Mesendoderm (in vitro differentiated cells): ENCODE measurements at regions not wholly inside any gene's neighbourhood (a gene's known extent, or its start where the extent isn't known, plus 50 kb on each side); places are given as distances from the start of the nearest gene placed in this dataset.
"Not testable (repeated sequence)": the region's sequence is repeated elsewhere in the genome, so short reads cannot be mapped to it uniquely, and the experiment has no call there.

Experiments
- DNase-seq: peaks from one replicate; pipeline ENCODE4 v3.0.0; 2013
- H2AK5ac ChIP-seq: 2 replicates; pipeline ENCODE4 v1.6.1; 2013; ENCODE audit warnings: low read length, inconsistent platforms
- H2BK120ac ChIP-seq: 2 replicates; pipeline ENCODE4 v1.6.1; 2013; ENCODE audit warnings: low read depth, mild to moderate bottlenecking, low read length, moderate library complexity, mixed read lengths
- H2BK15ac ChIP-seq: replicated peaks from 2 replicates; pipeline ENCODE4 v1.6.1; 2013; ENCODE audit warnings: low read depth, mild to moderate bottlenecking, moderate library complexity
- H2BK5ac ChIP-seq: 2 replicates; pipeline ENCODE4 v1.6.1; 2013; ENCODE audit warnings: low read length, inconsistent platforms
- H3K18ac ChIP-seq: 2 replicates; pipeline ENCODE4 v1.6.1; 2013; ENCODE audit warnings: mild to moderate bottlenecking, low read length, mixed read lengths
- H3K23ac ChIP-seq: one replicate; pipeline ENCODE4 v1.6.1; 2013; ENCODE audit warnings: low read length
- H3K27ac ChIP-seq: 2 replicates; pipeline ENCODE4 v1.5.1; 2013; ENCODE audit warnings: low read depth, mild to moderate bottlenecking, inconsistent platforms, low read length, moderate library complexity
- H3K27me3 ChIP-seq: 2 replicates; pipeline ENCODE4 v1.6.1; 2013; ENCODE audit warnings: low read length, control low read depth, mild to moderate bottlenecking, inconsistent platforms; ENCODE audit not compliant: insufficient read depth, poor library complexity
- H3K36me3 ChIP-seq: 2 replicates; pipeline ENCODE4 v1.6.1; 2013; ENCODE audit warnings: low read length, inconsistent platforms; ENCODE audit not compliant: control insufficient read depth, insufficient read depth
- H3K4ac ChIP-seq: one replicate; pipeline ENCODE4 v1.6.1; 2013; ENCODE audit warnings: low read depth, mild to moderate bottlenecking, low read length, moderate library complexity
- H3K4me1 ChIP-seq: 2 replicates; pipeline ENCODE4 v1.6.1; 2013; ENCODE audit warnings: low read depth, low read length, inconsistent platforms; ENCODE audit not compliant: control insufficient read depth
- H3K4me2 ChIP-seq: 2 replicates; pipeline ENCODE4 v1.6.1; 2013; ENCODE audit warnings: low read length
- H3K4me3 ChIP-seq: 2 replicates; pipeline ENCODE4 v1.5.1; 2013; ENCODE audit warnings: mild to moderate bottlenecking, low read length
- H3K56ac ChIP-seq: one replicate; pipeline ENCODE4 v1.6.1; 2013; ENCODE audit warnings: low read length
- H3K79me1 ChIP-seq: 2 replicates; pipeline ENCODE4 v1.6.1; 2013; ENCODE audit warnings: low read length, inconsistent platforms
- H3K79me2 ChIP-seq: 2 replicates; pipeline ENCODE4 v1.6.1; 2013; ENCODE audit warnings: mild to moderate bottlenecking, low read length; ENCODE audit not compliant: control insufficient read depth, insufficient read depth
- H3K9ac ChIP-seq: 2 replicates; pipeline ENCODE4 v1.6.1; 2013; ENCODE audit warnings: low read length, inconsistent platforms
- H4K5ac ChIP-seq: one replicate; pipeline ENCODE4 v1.6.1; 2013; ENCODE audit warnings: low read length
- H4K8ac ChIP-seq: one replicate; pipeline ENCODE4 v1.6.1; 2013; ENCODE audit warnings: low read depth, mild to moderate bottlenecking, control low read depth, low read length, moderate library complexity
- WGBS: extraction: QIAGEN DNeasy Blood & Tissue Kit; methylation state at CpG from one replicate; pipeline ENCODE4 v1.1.7; 2013; ENCODE audit warnings: low lambda C conversion rate, missing lambda C conversion rate; ENCODE audit not compliant: insufficient coverage; ENCODE audit errors: extremely low coverage; 5-methylcytosine and 5-hydroxymethylcytosine counted together

GRCh38 chr10:109729895-109730294 lies 193.4 kb downstream of the XPNPEP1 start:
- not testable (repeated sequence) for H3K56ac ChIP-seq, H3K4me2 ChIP-seq, H3K9ac ChIP-seq, H2BK5ac ChIP-seq, H4K8ac ChIP-seq, H3K27ac ChIP-seq, H3K27me3 ChIP-seq, H2AK5ac ChIP-seq, H3K79me1 ChIP-seq, H3K4me3 ChIP-seq, H3K4ac ChIP-seq, H4K5ac ChIP-seq, H3K18ac ChIP-seq, H2BK120ac ChIP-seq, H2BK15ac ChIP-seq, H3K4me1 ChIP-seq, H3K23ac ChIP-seq, H3K36me3 ChIP-seq, H3K79me2 ChIP-seq, DNase-seq
- WGBS: no CpG with 5 or more reads among the region's 4 CpGs

GRCh38 chr10:109727436-109727835 lies 195.9 kb downstream of the XPNPEP1 start:
- Histone ChIP-seq H3K4me3 (no peak overlapping the region), H2BK5ac (no peak overlapping the region), H3K36me3 (no peaks in the 10 kb centered on the region), H3K56ac (no peak overlapping the region), H3K18ac (no peak overlapping the region), H3K4me1 (no peaks in the 10 kb centered on the region), H3K79me1 (no peaks in the 10 kb centered on the region), H4K8ac (no peak overlapping the region), H2BK120ac (no peak overlapping the region), H2AK5ac (no peak overlapping the region), H3K9ac (no peak overlapping the region), H3K27me3 (no peaks in the 10 kb centered on the region), H3K23ac (no peak overlapping the region), H3K27ac (no peak overlapping the region), H2BK15ac (no peak overlapping the region), H3K4me2 (no peak overlapping the region), H3K79me2 (no peaks in the 10 kb centered on the region), H4K5ac (no peak overlapping the region), H3K4ac (no peak overlapping the region)
- WGBS: no CpG with 5 or more reads among the region's 1 CpG
- no peak for DNase-seq

- Histone ChIP-seq H2BK5ac (no peak overlapping the region), H3K4me3 (no peak overlapping the region), H3K27ac (no peak overlapping the region), H4K5ac (no peak overlapping the region), H3K27me3 (no peaks in the 10 kb centered on the region), H3K4me1 (no peaks in the 10 kb centered on the region), H2BK15ac (no peak overlapping the region), H3K79me2 (no peaks in the 10 kb centered on the region), H3K23ac (no peak overlapping the region), H3K18ac (no peak overlapping the region), H3K56ac (no peak overlapping the region), H3K4ac (no peak overlapping the region), H3K9ac (no peak overlapping the region), H2BK120ac (no peak overlapping the region), H3K79me1 (no peaks in the 10 kb centered on the region), H3K36me3 (no peaks in the 10 kb centered on the region), H2AK5ac (no peak overlapping the region), H4K8ac (no peak overlapping the region), H3K4me2 (no peak overlapping the region)
- no CpG with 5 or more reads among the region's 2 CpGs for WGBS
- no peak for DNase-seq
These were observed 196.8 kb downstream of the XPNPEP1 start for GRCh38 chr10:109726473-109726872.

DNA sequence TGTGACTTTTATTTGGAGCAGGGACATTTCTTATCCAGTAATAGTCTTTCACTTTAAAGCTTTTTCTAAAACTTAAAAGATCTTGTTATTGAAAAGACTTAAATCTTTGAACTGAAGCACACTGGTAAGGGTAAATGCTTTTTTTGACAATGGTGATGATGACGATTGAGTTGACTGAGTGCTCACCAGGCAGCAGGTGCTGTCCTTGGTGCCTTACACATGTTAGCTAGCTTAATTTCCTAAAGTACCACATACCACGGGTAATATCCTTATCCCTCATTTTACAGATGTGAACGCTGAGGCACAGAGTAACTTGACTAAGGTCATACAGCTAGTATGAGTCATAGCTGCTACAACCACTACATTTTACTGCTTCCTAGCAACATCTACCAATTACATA lies 200.0 kb downstream of the XPNPEP1 start:
- H3K9ac ChIP-seq: no peak overlapping the region
- H3K4me2 ChIP-seq: no peak overlapping the region
- no peak overlapping the region for H3K18ac ChIP-seq
- no peak overlapping the region for H4K8ac ChIP-seq
- DNase-seq: no peak
- no peak overlapping the region for H2BK120ac ChIP-seq
- WGBS: no CpG with 5 or more reads among the region's 3 CpGs
- H2BK5ac ChIP-seq: no peak overlapping the region
- H3K4me3 ChIP-seq: no peak overlapping the region
- H3K4ac ChIP-seq: no peak overlapping the region
- H3K23ac ChIP-seq: no peak overlapping the region
- no peak overlapping the region for H3K56ac ChIP-seq
- H2BK15ac ChIP-seq: no peak overlapping the region
- no peaks in the 10 kb centered on the region for H3K27me3 ChIP-seq
- H4K5ac ChIP-seq: no peak overlapping the region
- no peak overlapping the region for H2AK5ac ChIP-seq
- no peaks in the 10 kb centered on the region for H3K36me3 ChIP-seq
- H3K27ac ChIP-seq: no peak overlapping the region
- H3K4me1 ChIP-seq: no peaks in the 10 kb centered on the region
- H3K79me1 ChIP-seq: no peaks in the 10 kb centered on the region
- H3K79me2 ChIP-seq: no peaks in the 10 kb centered on the region

DNA sequence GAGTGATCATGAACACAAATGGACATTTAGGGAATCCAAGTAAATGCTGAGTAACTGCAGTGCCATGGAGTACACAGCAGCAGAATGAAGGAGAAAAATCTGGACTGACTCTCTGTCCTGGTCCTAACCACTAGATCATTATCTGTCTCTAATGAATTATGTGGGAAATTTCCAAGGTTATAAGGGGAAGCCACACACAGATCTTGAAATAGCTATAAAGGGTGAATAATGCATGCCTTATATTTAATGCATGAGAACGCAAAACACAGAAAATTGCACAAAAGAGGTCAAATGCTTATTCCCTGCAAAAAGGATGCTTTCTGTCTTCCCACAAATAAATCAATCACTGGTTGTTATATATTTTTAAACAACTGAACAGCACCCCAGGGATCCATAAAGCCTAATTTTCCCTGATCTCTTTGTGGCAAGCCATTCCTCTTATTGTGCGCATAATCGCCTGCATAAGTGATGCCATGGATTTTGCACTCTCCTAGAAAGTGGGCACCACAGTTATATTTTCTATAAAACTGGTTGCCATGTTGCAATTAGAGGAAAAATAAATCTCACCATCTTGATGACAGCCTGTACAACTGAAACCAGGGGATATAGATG lies 201.8 kb downstream of the XPNPEP1 start:
- no peak overlapping the region for H3K18ac ChIP-seq
- WGBS: no CpG with 5 or more reads among the region's 3 CpGs

GRCh38 chr10:109706026-109706560 lies 217.2 kb downstream of the XPNPEP1 start:
- H2BK120ac ChIP-seq: no peak overlapping the region
- H3K18ac ChIP-seq: no peak overlapping the region
- no peak overlapping the region for H3K56ac ChIP-seq
- no CpG with 5 or more reads among the region's 1 CpG for WGBS
- no peak overlapping the region for H2BK5ac ChIP-seq
- H3K27me3 ChIP-seq: no peaks in the 10 kb centered on the region
- H2BK15ac ChIP-seq: no peak overlapping the region
- H3K4me3 ChIP-seq: no peak overlapping the region
- no peaks in the 10 kb centered on the region for H3K79me2 ChIP-seq
- H4K8ac ChIP-seq: no peak overlapping the region
- H3K36me3 ChIP-seq: no peaks in the 10 kb centered on the region
- H3K27ac ChIP-seq: no peak overlapping the region
- no peak overlapping the region for H3K23ac ChIP-seq
- no peak overlapping the region for H2AK5ac ChIP-seq
- no peak overlapping the region for H3K4me2 ChIP-seq
- no peak overlapping the region for H3K9ac ChIP-seq
- H3K4me1 ChIP-seq: no peaks in the 10 kb centered on the region
- no peak overlapping the region for H4K5ac ChIP-seq
- DNase-seq: no peak
- H3K4ac ChIP-seq: no peak overlapping the region
- H3K79me1 ChIP-seq: no peaks in the 10 kb centered on the region

More for the DNA sequence above, 201.8 kb downstream of the XPNPEP1 start:
- Histone ChIP-seq H2BK5ac (no peak overlapping the region), H3K27me3 (no peaks in the 10 kb centered on the region), H3K79me1 (no peaks in the 10 kb centered on the region), H2BK120ac (no peak overlapping the region), H4K8ac (no peak overlapping the region), H3K79me2 (no peaks in the 10 kb centered on the region), H3K9ac (no peak overlapping the region), H3K4me1 (no peaks in the 10 kb centered on the region), H3K36me3 (no peaks in the 10 kb centered on the region), H3K27ac (no peak overlapping the region), H2BK15ac (no peak overlapping the region), H3K4ac (no peak overlapping the region), H3K56ac (no peak overlapping the region), H3K4me2 (no peak overlapping the region), H3K4me3 (no peak overlapping the region), H3K23ac (no peak overlapping the region), H4K5ac (no peak overlapping the region), H2AK5ac (no peak overlapping the region)
- no peak for DNase-seq
